ENCODE measurements at regions not wholly inside any gene's neighbourhood (a gene's known extent, or its start where the extent isn't known, plus 50 kb on each side); places are given as distances from the start of the nearest gene placed in this dataset.

- DNase-seq (ENCODE audit: low spot score) = no peak
Measured at GRCh38 chr2:8398040-8398668, 283.7 kb upstream of the ID2 start.

GRCh38 chr2:8399731-8400130, 282.1 kb upstream of the ID2 start:
- DNase-seq (ENCODE audit: low spot score) = no peak

- DNase-seq (ENCODE audit: low spot score) = no peak
Measured at GRCh38 chr2:8400196-8400595, 281.7 kb upstream of the ID2 start.

GRCh38 chr2:8402222-8402621, 279.6 kb upstream of the ID2 start:
- no peak for DNase-seq (ENCODE audit: low spot score)

GRCh38 chr2:8403876-8404275, 278.0 kb upstream of the ID2 start:
- DNase-seq (ENCODE audit: low spot score) = no peak

- DNase-seq (ENCODE audit: low spot score) = no peak
Measured at GRCh38 chr2:8405334-8405733, 276.5 kb upstream of the ID2 start.

- no peak for DNase-seq (ENCODE audit: low spot score)
Measured at GRCh38 chr2:8406271-8406670, 275.6 kb upstream of the ID2 start.

- DNase-seq (ENCODE audit: low spot score) = no peak
Measured at GRCh38 chr2:8407332-8407731, 274.5 kb upstream of the ID2 start.

GRCh38 chr2:8408560-8409460, 273.0 kb upstream of the ID2 start:
- no peak for DNase-seq (ENCODE audit: low spot score)

GRCh38 chr2:8409461-8410260, 272.2 kb upstream of the ID2 start:
- DNase-seq (ENCODE audit: low spot score) = no peak

- no peak for DNase-seq (ENCODE audit: low spot score)
Measured at GRCh38 chr2:8412082-8412481, 269.8 kb upstream of the ID2 start.

- DNase-seq (ENCODE audit: low spot score) = no peak
Measured at GRCh38 chr2:8412586-8412985, 269.3 kb upstream of the ID2 start.

- no peak for DNase-seq (ENCODE audit: low spot score)
Measured at GRCh38 chr2:8413589-8414135, 268.2 kb upstream of the ID2 start.

- DNase-seq (ENCODE audit: low spot score) = no peak
Measured at GRCh38 chr2:8414946-8415879, 266.6 kb upstream of the ID2 start.

- DNase-seq (ENCODE audit: low spot score) = no peak
Measured at GRCh38 chr2:8416001-8416571, 265.8 kb upstream of the ID2 start.

- DNase-seq (ENCODE audit: low spot score) = no peak
Measured at GRCh38 chr2:8416849-8417832, 264.7 kb upstream of the ID2 start.

GRCh38 chr2:8418721-8419120, 263.1 kb upstream of the ID2 start:
- no peak for DNase-seq (ENCODE audit: low spot score)

GRCh38 chr2:8421658-8422449, 260.0 kb upstream of the ID2 start:
- DNase-seq (ENCODE audit: low spot score) = no peak

- no peak for DNase-seq (ENCODE audit: low spot score)
Measured at GRCh38 chr2:8422450-8422800, 259.4 kb upstream of the ID2 start.

All from D341Med (cell line).